ENCODE measurements at regions not wholly inside any gene's neighbourhood (a gene's known extent, or its start where the extent isn't known, plus 50 kb on each side); places are given as distances from the start of the nearest gene placed in this dataset.

DNA sequence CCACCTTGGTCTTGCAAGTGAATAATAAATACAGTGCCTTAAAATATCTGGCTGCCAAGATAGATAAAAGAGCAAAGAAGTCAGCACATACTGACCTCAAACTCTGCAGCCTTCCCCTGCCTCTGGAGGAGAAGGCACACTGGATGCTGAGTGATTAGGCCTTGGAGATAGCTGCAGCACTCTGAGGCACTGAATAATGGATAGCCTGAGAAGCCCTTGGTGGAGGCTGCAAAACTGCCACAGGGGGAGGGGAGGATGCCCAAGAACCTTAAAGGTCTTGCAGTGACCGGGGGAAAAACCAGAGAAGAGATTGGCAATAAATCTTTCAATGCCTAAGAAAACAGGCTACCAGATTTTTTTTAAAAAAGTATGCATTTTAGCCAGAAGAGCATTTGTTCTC lies 167.4 kb upstream of the PRMT6 start:
- Histone ChIP-seq H3K4me3 (ENCODE audit: low read depth in 1 of 2, low read length in 2 of 2) (no peak overlapping the region), H3K4me1 (ENCODE audit: control insufficient read depth in 1 of 2, insufficient read depth in 2 of 2, low read length in 2 of 2) (no peaks in the 10 kb centered on the region), H3K36me3 (ENCODE audit: control insufficient read depth in 1 of 2, insufficient read depth in 2 of 2, low read length in 2 of 2) (no peaks in the 10 kb centered on the region), H3K27me3 (ENCODE audit: low read depth, low read length) (no peaks in the 10 kb centered on the region), H3K9me3 (ENCODE audit: control insufficient read depth in 1 of 2, low read length in 2 of 2) (peaks cover 0 to 3% of the 10 kb centered on the region in 2 donors), H3K27ac (ENCODE audit: low read length) (no peak overlapping the region)

DNA sequence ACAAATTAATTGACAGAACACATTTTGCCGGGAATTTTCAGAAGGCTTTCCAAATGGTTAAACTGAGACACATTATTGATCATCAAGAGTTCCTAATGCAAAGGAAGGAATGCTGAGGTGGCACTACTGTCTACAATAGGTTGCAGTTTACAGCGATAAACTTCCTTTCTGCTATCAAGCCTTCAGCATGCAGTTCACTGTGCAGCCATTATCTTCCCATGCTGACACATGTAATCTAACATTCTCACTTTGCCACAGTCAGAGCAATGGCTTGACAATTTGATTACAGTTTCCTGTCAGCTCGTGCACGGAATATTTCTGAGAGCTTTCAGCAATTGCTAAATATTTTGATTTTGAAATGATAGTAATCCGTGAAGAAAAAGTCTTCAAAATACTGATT lies 166.9 kb upstream of the PRMT6 start:
- H3K27ac ChIP-seq (ENCODE audit: low read length): no peak overlapping the region
- H3K4me3 ChIP-seq (ENCODE audit: low read depth in 1 of 2, low read length in 2 of 2): no peak overlapping the region
- H3K36me3 ChIP-seq (ENCODE audit: control insufficient read depth in 1 of 2, insufficient read depth in 2 of 2, low read length in 2 of 2): no peaks in the 10 kb centered on the region
- H3K4me1 ChIP-seq (ENCODE audit: control insufficient read depth in 1 of 2, insufficient read depth in 2 of 2, low read length in 2 of 2): no peaks in the 10 kb centered on the region
- no peaks in the 10 kb centered on the region for H3K27me3 ChIP-seq (ENCODE audit: low read depth, low read length)
- H3K9me3 ChIP-seq (ENCODE audit: control insufficient read depth in 1 of 2, low read length in 2 of 2): peaks cover 0 to 3% of the 10 kb centered on the region in 2 donors

GRCh38 chr1:106897976-106898375 lies 158.5 kb upstream of the PRMT6 start:
- Histone ChIP-seq H3K4me1 (ENCODE audit: control insufficient read depth in 1 of 2, insufficient read depth in 2 of 2, low read length in 2 of 2) (no peaks in the 10 kb centered on the region), H3K4me3 (ENCODE audit: low read depth in 1 of 2, low read length in 2 of 2) (no peak overlapping the region), H3K27ac (ENCODE audit: low read length) (no peak overlapping the region), H3K27me3 (ENCODE audit: low read depth, low read length) (no peaks in the 10 kb centered on the region), H3K36me3 (ENCODE audit: control insufficient read depth in 1 of 2, insufficient read depth in 2 of 2, low read length in 2 of 2) (no peaks in the 10 kb centered on the region), H3K9me3 (ENCODE audit: control insufficient read depth in 1 of 2, low read length in 2 of 2) (no peaks in the 10 kb centered on the region)

DNA sequence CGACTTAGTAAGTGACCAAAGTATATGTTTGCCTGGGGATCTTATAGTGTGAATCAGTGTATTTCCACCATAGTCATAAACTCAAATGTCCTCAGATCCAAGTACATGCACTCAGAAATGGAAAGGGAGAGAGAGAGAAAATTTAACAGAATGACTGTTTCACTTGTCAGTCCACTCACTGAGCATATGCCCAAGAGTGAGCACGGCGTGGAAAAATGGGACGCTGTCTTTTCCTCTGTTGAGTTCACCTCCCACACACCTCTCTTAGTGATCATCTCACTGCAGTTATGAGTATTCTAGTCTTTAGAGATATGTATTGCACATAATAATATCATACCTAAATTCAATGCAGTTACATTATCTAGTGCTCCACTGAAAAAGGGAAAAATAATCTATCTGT lies 156.8 kb upstream of the PRMT6 start:
- Histone ChIP-seq H3K9me3 (ENCODE audit: control insufficient read depth in 1 of 2, low read length in 2 of 2) (no peaks in the 10 kb centered on the region), H3K27me3 (ENCODE audit: low read depth, low read length) (no peaks in the 10 kb centered on the region), H3K4me3 (ENCODE audit: low read depth in 1 of 2, low read length in 2 of 2) (no peak overlapping the region), H3K4me1 (ENCODE audit: control insufficient read depth in 1 of 2, insufficient read depth in 2 of 2, low read length in 2 of 2) (no peaks in the 10 kb centered on the region), H3K36me3 (ENCODE audit: control insufficient read depth in 1 of 2, insufficient read depth in 2 of 2, low read length in 2 of 2) (no peaks in the 10 kb centered on the region), H3K27ac (ENCODE audit: low read length) (no peak overlapping the region)

DNA sequence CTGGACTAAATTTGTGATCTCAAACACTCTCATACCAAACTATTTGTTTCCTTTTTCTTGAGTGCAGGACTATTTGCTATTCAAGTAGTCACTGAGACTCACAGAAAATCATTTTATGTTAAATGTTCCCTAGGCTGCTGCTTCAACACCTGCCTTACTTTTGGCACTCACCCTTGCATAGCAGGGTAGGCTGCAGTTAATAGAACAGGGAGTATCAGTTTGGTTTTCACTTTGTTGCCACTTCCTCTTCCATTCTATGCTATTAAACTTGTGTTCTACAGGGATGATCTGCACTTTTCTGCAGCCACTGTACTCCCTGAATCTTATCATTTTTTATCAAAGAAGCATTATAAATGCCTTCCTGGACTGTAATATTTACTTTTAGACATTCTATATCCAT lies 148.7 kb upstream of the PRMT6 start:
- H3K4me1 ChIP-seq (ENCODE audit: control insufficient read depth in 1 of 2, insufficient read depth in 2 of 2, low read length in 2 of 2): no peaks in the 10 kb centered on the region
- H3K36me3 ChIP-seq (ENCODE audit: control insufficient read depth in 1 of 2, insufficient read depth in 2 of 2, low read length in 2 of 2): no peaks in the 10 kb centered on the region
- no peak overlapping the region for H3K27ac ChIP-seq (ENCODE audit: low read length)
- no peaks in the 10 kb centered on the region for H3K27me3 ChIP-seq (ENCODE audit: low read depth, low read length)
- H3K9me3 ChIP-seq (ENCODE audit: control insufficient read depth in 1 of 2, low read length in 2 of 2): no peaks in the 10 kb centered on the region
- no peak overlapping the region for H3K4me3 ChIP-seq (ENCODE audit: low read depth in 1 of 2, low read length in 2 of 2)

- H3K4me1 ChIP-seq (ENCODE audit: control insufficient read depth in 1 of 2, insufficient read depth in 2 of 2, low read length in 2 of 2): no peaks in the 10 kb centered on the region
- no peaks in the 10 kb centered on the region for H3K9me3 ChIP-seq (ENCODE audit: control insufficient read depth in 1 of 2, low read length in 2 of 2)
- no peak overlapping the region for H3K27ac ChIP-seq (ENCODE audit: low read length)
- no peaks in the 10 kb centered on the region for H3K27me3 ChIP-seq (ENCODE audit: low read depth, low read length)
- no peaks in the 10 kb centered on the region for H3K36me3 ChIP-seq (ENCODE audit: control insufficient read depth in 1 of 2, insufficient read depth in 2 of 2, low read length in 2 of 2)
- no peak overlapping the region for H3K4me3 ChIP-seq (ENCODE audit: low read depth in 1 of 2, low read length in 2 of 2)
Measured at GRCh38 chr1:106908689-106909088, 147.8 kb upstream of the PRMT6 start.

GRCh38 chr1:106910798-106911197 lies 145.7 kb upstream of the PRMT6 start:
- Histone ChIP-seq H3K27ac (ENCODE audit: low read length) (no peak overlapping the region), H3K36me3 (ENCODE audit: control insufficient read depth in 1 of 2, insufficient read depth in 2 of 2, low read length in 2 of 2) (no peaks in the 10 kb centered on the region), H3K27me3 (ENCODE audit: low read depth, low read length) (no peaks in the 10 kb centered on the region), H3K4me3 (ENCODE audit: low read depth in 1 of 2, low read length in 2 of 2) (no peak overlapping the region), H3K4me1 (ENCODE audit: control insufficient read depth in 1 of 2, insufficient read depth in 2 of 2, low read length in 2 of 2) (no peaks in the 10 kb centered on the region), H3K9me3 (ENCODE audit: control insufficient read depth in 1 of 2, low read length in 2 of 2) (no peaks in the 10 kb centered on the region)

GRCh38 chr1:106912131-106912530 lies 144.3 kb upstream of the PRMT6 start:
- Histone ChIP-seq H3K4me3 (ENCODE audit: low read depth in 1 of 2, low read length in 2 of 2) (no peak overlapping the region), H3K4me1 (ENCODE audit: control insufficient read depth in 1 of 2, insufficient read depth in 2 of 2, low read length in 2 of 2) (no peaks in the 10 kb centered on the region), H3K9me3 (ENCODE audit: control insufficient read depth in 1 of 2, low read length in 2 of 2) (no peaks in the 10 kb centered on the region), H3K27ac (ENCODE audit: low read length) (no peak overlapping the region), H3K27me3 (ENCODE audit: low read depth, low read length) (no peaks in the 10 kb centered on the region), H3K36me3 (ENCODE audit: control insufficient read depth in 1 of 2, insufficient read depth in 2 of 2, low read length in 2 of 2) (no peaks in the 10 kb centered on the region)

- no peaks in the 10 kb centered on the region for H3K36me3 ChIP-seq (ENCODE audit: control insufficient read depth in 1 of 2, insufficient read depth in 2 of 2, low read length in 2 of 2)
- no peaks in the 10 kb centered on the region for H3K9me3 ChIP-seq (ENCODE audit: control insufficient read depth in 1 of 2, low read length in 2 of 2)
- H3K27ac ChIP-seq (ENCODE audit: low read length): no peak overlapping the region
- no peaks in the 10 kb centered on the region for H3K27me3 ChIP-seq (ENCODE audit: low read depth, low read length)
- H3K4me3 ChIP-seq (ENCODE audit: low read depth in 1 of 2, low read length in 2 of 2): no peak overlapping the region
- no peaks in the 10 kb centered on the region for H3K4me1 ChIP-seq (ENCODE audit: control insufficient read depth in 1 of 2, insufficient read depth in 2 of 2, low read length in 2 of 2)
Measured at GRCh38 chr1:106921186-106921585, 135.3 kb upstream of the PRMT6 start.

- H3K9me3 ChIP-seq (ENCODE audit: control insufficient read depth in 1 of 2, low read length in 2 of 2): no peaks in the 10 kb centered on the region
- no peaks in the 10 kb centered on the region for H3K36me3 ChIP-seq (ENCODE audit: control insufficient read depth in 1 of 2, insufficient read depth in 2 of 2, low read length in 2 of 2)
- no peak overlapping the region for H3K4me3 ChIP-seq (ENCODE audit: low read depth in 1 of 2, low read length in 2 of 2)
- H3K27me3 ChIP-seq (ENCODE audit: low read depth, low read length): no peaks in the 10 kb centered on the region
- H3K27ac ChIP-seq (ENCODE audit: low read length): no peak overlapping the region
- H3K4me1 ChIP-seq (ENCODE audit: control insufficient read depth in 1 of 2, insufficient read depth in 2 of 2, low read length in 2 of 2): no peaks in the 10 kb centered on the region
Measured at GRCh38 chr1:106924360-106924759, 132.1 kb upstream of the PRMT6 start.

- no peak overlapping the region for H3K27ac ChIP-seq (ENCODE audit: low read length)
Measured at GRCh38 chr1:106925750-106926149, 130.7 kb upstream of the PRMT6 start.

DNA sequence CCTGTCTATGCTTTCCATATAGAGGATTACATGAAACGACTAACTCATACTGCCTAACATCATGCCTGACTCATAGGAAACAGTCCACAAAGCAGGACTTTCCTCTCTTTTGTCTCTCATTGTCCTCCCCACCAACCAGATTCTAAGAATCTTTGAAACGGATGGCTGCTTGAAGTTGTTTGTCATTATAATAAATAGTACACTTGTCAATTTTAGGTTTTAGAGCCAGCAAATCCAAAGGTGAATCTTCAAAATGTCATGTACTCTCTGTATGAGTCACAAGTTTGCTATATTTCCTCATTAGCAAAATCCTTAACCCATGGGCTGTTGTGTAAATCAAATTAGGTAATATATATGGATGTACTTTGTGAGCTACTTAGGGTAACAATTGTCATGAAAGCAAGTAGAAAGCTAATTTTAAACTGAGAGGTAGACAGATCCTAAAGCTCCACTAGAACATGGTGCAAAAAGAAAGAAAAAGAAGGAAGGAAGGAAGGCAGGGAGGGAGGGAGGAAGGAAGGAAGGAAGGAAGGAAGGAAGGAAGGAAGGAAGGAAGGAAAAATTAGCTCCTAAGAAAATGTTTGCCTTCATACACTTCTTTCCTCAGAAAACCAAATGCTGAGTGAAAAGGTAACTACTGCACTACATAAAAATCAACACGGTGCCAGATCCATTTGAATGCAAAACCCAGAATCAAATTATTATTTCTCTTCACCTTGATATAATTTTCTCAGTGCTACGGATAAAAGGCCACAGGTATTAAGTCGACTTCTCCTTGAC lies 129.5 kb upstream of the PRMT6 start:
- H3K27me3 ChIP-seq (ENCODE audit: low read depth, low read length): no peaks in the 10 kb centered on the region
- no peaks in the 10 kb centered on the region for H3K9me3 ChIP-seq (ENCODE audit: control insufficient read depth in 1 of 2, low read length in 2 of 2)
- no peaks in the 10 kb centered on the region for H3K36me3 ChIP-seq (ENCODE audit: control insufficient read depth in 1 of 2, insufficient read depth in 2 of 2, low read length in 2 of 2)
- H3K4me3 ChIP-seq (ENCODE audit: low read depth in 1 of 2, low read length in 2 of 2): no peak overlapping the region
- no peaks in the 10 kb centered on the region for H3K4me1 ChIP-seq (ENCODE audit: control insufficient read depth in 1 of 2, insufficient read depth in 2 of 2, low read length in 2 of 2)
- H3K27ac ChIP-seq (ENCODE audit: low read length): no peak overlapping the region

More at GRCh38 chr1:106925750-106926149, 130.7 kb upstream of the PRMT6 start:
- H3K27me3 ChIP-seq (ENCODE audit: low read depth, low read length): no peaks in the 10 kb centered on the region
- H3K36me3 ChIP-seq (ENCODE audit: control insufficient read depth in 1 of 2, insufficient read depth in 2 of 2, low read length in 2 of 2): no peaks in the 10 kb centered on the region
- no peaks in the 10 kb centered on the region for H3K4me1 ChIP-seq (ENCODE audit: control insufficient read depth in 1 of 2, insufficient read depth in 2 of 2, low read length in 2 of 2)
- no peaks in the 10 kb centered on the region for H3K9me3 ChIP-seq (ENCODE audit: control insufficient read depth in 1 of 2, low read length in 2 of 2)
- no peak overlapping the region for H3K4me3 ChIP-seq (ENCODE audit: low read depth in 1 of 2, low read length in 2 of 2)
